Spleen (tissue), 11 donors: ENCODE measurements at regions not wholly inside any gene's neighbourhood (a gene's known extent, or its start where the extent isn't known, plus 50 kb on each side); places are given as distances from the start of the nearest gene placed in this dataset.

Experiments used
- DNase-seq: peaks from one replicate; pipeline ENCODE4 v3.0.0-alpha.2; 2020
- H3K27ac ChIP-seq, 8 donors: fragments of 200-600 bp; sonication (generic) in 7 of 8; 1 replicate in 4 of 8; 2 replicates in 4 of 8; pipeline versions ENCODE4 v1.5.0 to v1.8.0; 2016 to 2021; ENCODE audit warnings: inconsistent platforms in 4 of 8, mild to moderate bottlenecking in 4 of 8, moderate library complexity in 1 of 8
- H3K27me3 ChIP-seq, 7 donors: fragments of 200-600 bp; sonication (generic) in 6 of 7; replicated peaks in 1 of 7; 1 replicate in 4 of 7; 2 replicates in 3 of 7; pipeline versions ENCODE4 v1.5.0 to v1.8.0; 2016 to 2021; ENCODE audit warnings: inconsistent platforms in 3 of 7, mild to moderate bottlenecking in 1 of 7
- H3K36me3 ChIP-seq, 6 donors: fragments of 200-600 bp; sonication (generic) in 5 of 6; 1 replicate in 4 of 6; 2 replicates in 2 of 6; pipeline versions ENCODE4 v1.5.0 to v1.8.0; 2016 to 2021; ENCODE audit warnings: inconsistent platforms in 2 of 6
- H3K4me1 ChIP-seq, 6 donors: fragments of 200-600 bp; sonication (generic) in 5 of 6; 1 replicate in 3 of 6; 2 replicates in 3 of 6; pipeline versions ENCODE4 v1.5.0 to v1.8.0; 2016 to 2021; ENCODE audit warnings: inconsistent platforms in 3 of 6
- H3K4me3 ChIP-seq, 8 donors: fragments of 200-600 bp; sonication (generic) in 7 of 8; 1 replicate in 4 of 8; 2 replicates in 4 of 8; pipeline versions ENCODE4 v1.5.0 to v1.8.0; 2016 to 2021; ENCODE audit warnings: inconsistent platforms in 4 of 8, mild to moderate bottlenecking in 4 of 8, moderate library complexity in 2 of 8
- H3K9me3 ChIP-seq, 8 donors: fragments of 200-600 bp; sonication (generic) in 7 of 8; 1 replicate in 4 of 8; 2 replicates in 4 of 8; pipeline versions ENCODE4 v1.5.0 to v1.8.0; 2016 to 2021; ENCODE audit warnings: inconsistent platforms in 4 of 8
- POLR2A ChIP-seq, 3 donors: fragments of 450-650 bp; IDR thresholded peaks; one replicate each; pipeline ENCODE4 v1.5.1; 2017; ENCODE audit warnings: antibody characterized with exemption in 3 of 3, mild to moderate bottlenecking in 1 of 3
- POLR2AphosphoS5 ChIP-seq, 3 donors: sonication (generic); formaldehyde crosslinking; IDR thresholded peaks; one replicate each; pipeline ENCODE4 v1.5.1; 2017; ENCODE audit warnings: antibody characterized with exemption in 3 of 3
- WGBS, 5 donors: extraction: QIAGEN DNeasy Blood & Tissue Kit in 3 of 5; methylation state at CpG; one replicate each; pipeline versions ENCODE4 v1.1.5 to v1.1.7; 2013 to 2018; 5-methylcytosine and 5-hydroxymethylcytosine counted together
- intact Hi-C: fragments of 100-400 bp; cut with DNase I; formaldehyde crosslinking; loops from one replicate; pipeline ENCODE4 v1.15.0; 2023; ENCODE audit warnings: low total_unique reads
- TF ChIP-seq, protein P1 (sequence below), 11 experiments: fragments of 200-600 bp in 7 of 11; fragments of 450-650 bp in 4 of 11; sonication (generic) in 4 of 11; IDR thresholded peaks in 8 of 11; conservative IDR thresholded peaks in 3 of 11; 1 replicate in 7 of 11; 2 replicates in 4 of 11; pipeline versions ENCODE4 v1.4.0 to v1.8.0; 2016 to 2021; ENCODE audit warnings: antibody characterized with exemption in 11 of 11, inconsistent platforms in 4 of 11, mild to moderate bottlenecking in 1 of 11
- donor health status: healthy with polysubstance abuse.
- donor health status: DM: no; HTN: no; CAD: no; lungs with moderate emphysema.
- donor health status: DM: no; HTN: no; CAD: no.
- donor health status: Bipolar disorder and iron deficiency.
- donor health status: healthy.
- donor health status: DM: no; HTN: no; CAD: no.
- donor health status: DM: yes; HTN: yes; CAD: no.

DNA sequence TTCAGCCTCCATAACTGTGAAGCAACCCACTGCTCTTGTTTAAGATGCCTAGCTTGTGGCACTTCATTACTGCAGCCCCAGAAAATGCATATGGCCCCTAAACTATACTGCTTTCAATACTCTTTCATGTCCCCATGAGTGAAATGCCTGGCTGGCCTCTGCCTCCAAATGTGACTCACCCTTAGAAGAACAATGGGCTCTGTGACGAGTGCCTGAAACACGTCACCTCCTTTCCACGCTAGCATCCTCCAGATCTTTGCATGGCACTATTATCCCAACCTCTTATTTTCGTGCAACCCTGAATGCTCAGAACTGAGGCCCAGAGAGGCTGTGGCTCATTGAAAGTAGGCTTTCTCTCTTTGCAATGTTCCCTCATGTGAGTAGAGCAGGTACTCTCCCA is 233.1 kb downstream of the CBLN1 start:
- H3K36me3 ChIP-seq, result no peaks in the 10 kb centered on the region
- H3K4me3 ChIP-seq, result no peak overlapping the region
- 58 to 72% (median 67%) methylated on average over 4 of the region's 4 CpGs for WGBS, 5 donors
- H3K27me3 ChIP-seq, result no peaks in the 10 kb centered on the region
- DNase-seq, result no peak
- H3K4me1 ChIP-seq, result no peaks in the 10 kb centered on the region
- intact Hi-C loops, result no loop called here
- no peak overlapping the region for H3K27ac ChIP-seq
- H3K9me3 ChIP-seq, result peaks cover 0 to 6% (median 0%) of the 10 kb centered on the region in 8 donors
- TF ChIP-seq, protein P1, sequence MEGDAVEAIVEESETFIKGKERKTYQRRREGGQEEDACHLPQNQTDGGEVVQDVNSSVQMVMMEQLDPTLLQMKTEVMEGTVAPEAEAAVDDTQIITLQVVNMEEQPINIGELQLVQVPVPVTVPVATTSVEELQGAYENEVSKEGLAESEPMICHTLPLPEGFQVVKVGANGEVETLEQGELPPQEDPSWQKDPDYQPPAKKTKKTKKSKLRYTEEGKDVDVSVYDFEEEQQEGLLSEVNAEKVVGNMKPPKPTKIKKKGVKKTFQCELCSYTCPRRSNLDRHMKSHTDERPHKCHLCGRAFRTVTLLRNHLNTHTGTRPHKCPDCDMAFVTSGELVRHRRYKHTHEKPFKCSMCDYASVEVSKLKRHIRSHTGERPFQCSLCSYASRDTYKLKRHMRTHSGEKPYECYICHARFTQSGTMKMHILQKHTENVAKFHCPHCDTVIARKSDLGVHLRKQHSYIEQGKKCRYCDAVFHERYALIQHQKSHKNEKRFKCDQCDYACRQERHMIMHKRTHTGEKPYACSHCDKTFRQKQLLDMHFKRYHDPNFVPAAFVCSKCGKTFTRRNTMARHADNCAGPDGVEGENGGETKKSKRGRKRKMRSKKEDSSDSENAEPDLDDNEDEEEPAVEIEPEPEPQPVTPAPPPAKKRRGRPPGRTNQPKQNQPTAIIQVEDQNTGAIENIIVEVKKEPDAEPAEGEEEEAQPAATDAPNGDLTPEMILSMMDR (IDR thresholded peaks at IDR 0.05 in 8 of 11, conservative IDR thresholded peaks at IDR 0.05 in 3 of 11), result no peak
- no peak for TF ChIP-seq POLR2A (IDR thresholded peaks at IDR 0.05)
- TF ChIP-seq POLR2AphosphoS5 (IDR thresholded peaks at IDR 0.05), result no peak

DNA sequence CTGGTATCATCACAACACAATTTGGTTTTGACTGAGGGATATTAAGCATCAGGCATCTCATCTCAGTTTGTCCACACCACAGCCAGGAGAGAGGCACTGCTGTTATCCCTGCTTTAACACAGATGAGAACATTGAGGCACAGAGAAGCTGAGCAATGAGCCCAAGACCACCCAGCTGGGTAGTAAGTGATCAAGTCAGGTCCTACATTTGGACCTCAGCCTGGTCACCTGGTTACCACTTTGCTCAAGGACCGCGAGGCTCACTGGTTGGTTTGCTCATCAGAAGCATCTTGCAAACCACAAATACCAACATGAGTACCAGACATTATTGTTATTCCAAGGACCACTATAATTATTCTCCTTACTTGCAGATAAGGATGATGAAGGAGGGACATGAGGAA is 245.5 kb downstream of the CBLN1 start:
- no peak overlapping the region for H3K4me3 ChIP-seq
- DNase-seq, result no peak
- 96 to 98% (median 97%) methylated on average over 2 of the region's 2 CpGs for WGBS, 5 donors
- intact Hi-C loops, result no loop called here
- TF ChIP-seq POLR2AphosphoS5 (IDR thresholded peaks at IDR 0.05), result no peak
- TF ChIP-seq POLR2A (IDR thresholded peaks at IDR 0.05), result no peak
- TF ChIP-seq, protein P1 (IDR thresholded peaks at IDR 0.05 in 8 of 11, conservative IDR thresholded peaks at IDR 0.05 in 3 of 11), result no peak
- no peak overlapping the region for H3K27ac ChIP-seq
- H3K27me3 ChIP-seq, result no peaks in the 10 kb centered on the region
- peaks cover 0 to 11% (median 0%) of the 10 kb centered on the region in 8 donors for H3K9me3 ChIP-seq
- no peaks in the 10 kb centered on the region for H3K36me3 ChIP-seq
- no peaks in the 10 kb centered on the region for H3K4me1 ChIP-seq

- Histone ChIP-seq H3K36me3 (no peaks in the 10 kb centered on the region), H3K27ac (no peak overlapping the region), H3K4me3 (no peak overlapping the region), H3K4me1 (no peaks in the 10 kb centered on the region), H3K27me3 (peaks cover 0 to 11% (median 0%) of the 10 kb centered on the region in 7 donors), H3K9me3 (no peaks in the 10 kb centered on the region)
- no peak for DNase-seq
- no peak for TF ChIP-seq POLR2A (IDR thresholded peaks at IDR 0.05)
- TF ChIP-seq POLR2AphosphoS5 (IDR thresholded peaks at IDR 0.05), result no peak
- TF ChIP-seq, protein P1 (IDR thresholded peaks at IDR 0.05 in 8 of 11, conservative IDR thresholded peaks at IDR 0.05 in 3 of 11), result no peak
- intact Hi-C loops, result no loop called here
- 72 to 85% (median 76%) methylated on average over 3 of the region's 3 CpGs for WGBS, 5 donors
Measured at GRCh38 chr16:49027420-49027819, 254.2 kb downstream of the CBLN1 start.

DNA sequence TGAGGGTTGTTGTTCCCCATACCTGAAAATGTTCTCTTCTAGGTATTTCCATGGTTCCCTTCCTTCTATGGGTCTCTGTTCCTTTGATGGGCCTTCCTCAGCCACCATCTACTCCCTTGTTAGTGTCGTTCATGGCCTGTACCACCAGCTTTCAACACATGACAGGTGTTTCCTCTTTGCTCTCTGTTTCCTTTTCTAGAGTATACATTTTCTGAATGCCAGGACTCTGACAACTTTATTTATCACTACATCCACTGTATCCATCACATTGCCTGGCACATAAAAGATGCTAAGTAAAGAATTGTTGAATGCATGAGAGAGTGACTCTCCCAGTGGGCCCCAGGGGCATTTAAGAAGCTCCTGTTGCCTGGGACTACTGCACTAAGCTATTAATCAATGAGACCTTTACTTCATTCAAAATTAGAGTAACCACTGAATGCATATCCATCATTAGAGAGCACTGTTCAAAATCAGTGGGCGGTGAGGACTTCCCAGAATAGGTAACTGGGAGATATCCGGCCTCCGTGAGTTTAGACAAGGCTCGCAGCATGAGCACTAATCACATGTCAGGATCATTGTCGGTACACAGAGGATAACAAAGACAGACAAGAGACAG is 255.0 kb downstream of the CBLN1 start:
- TF ChIP-seq, protein P1 (IDR thresholded peaks at IDR 0.05 in 8 of 11, conservative IDR thresholded peaks at IDR 0.05 in 3 of 11), result no peak
- TF ChIP-seq POLR2AphosphoS5 (IDR thresholded peaks at IDR 0.05) (no peak), POLR2A (IDR thresholded peaks at IDR 0.05) (no peak)
- Histone ChIP-seq H3K27me3 (peaks cover 0 to 17% (median 0%) of the 10 kb centered on the region in 7 donors), H3K36me3 (no peaks in the 10 kb centered on the region), H3K4me1 (no peaks in the 10 kb centered on the region), H3K27ac (no peak overlapping the region), H3K4me3 (no peak overlapping the region), H3K9me3 (no peaks in the 10 kb centered on the region)
- DNase-seq, result no peak
- intact Hi-C loops, result no loop called here
- 69 to 81% (median 73%) methylated on average over 6 of the region's 6 CpGs for WGBS, 5 donors
